H9 (cell line): ENCODE measurements at regions not wholly inside any gene's neighbourhood (a gene's known extent, or its start where the extent isn't known, plus 50 kb on each side); places are given as distances from the start of the nearest gene placed in this dataset.

Source experiments
- DNase-seq: peaks from one replicate; pipeline ENCODE4 v3.0.0-alpha.2; 2017
- H2AFZ ChIP-seq: one replicate; pipeline ENCODE4 v1.6.1; 2013; ENCODE audit warnings: mild to moderate bottlenecking, low read length, control low read depth, moderate library complexity
- H2AK5ac ChIP-seq: 2 replicates; pipeline ENCODE4 v1.6.1; 2013; ENCODE audit warnings: low read length, control low read depth, mixed read lengths; ENCODE audit not compliant: insufficient read length
- H2BK120ac ChIP-seq: one replicate; pipeline ENCODE4 v1.6.1; 2013; ENCODE audit warnings: low read depth, mild to moderate bottlenecking, low read length, control low read depth, inconsistent platforms; ENCODE audit not compliant: poor library complexity, severe bottlenecking
- H2BK12ac ChIP-seq: 2 replicates; pipeline ENCODE4 v1.6.1; 2013; ENCODE audit warnings: low read length, control low read depth, mixed read lengths, low read depth; ENCODE audit not compliant: insufficient read length
- H2BK15ac ChIP-seq: 2 replicates; pipeline ENCODE4 v1.6.1; 2013; ENCODE audit warnings: low read depth, low read length, control low read depth
- H2BK20ac ChIP-seq: one replicate; pipeline ENCODE4 v1.6.1; 2013; ENCODE audit warnings: low read depth, mild to moderate bottlenecking, low read length, control low read depth, inconsistent platforms; ENCODE audit not compliant: poor library complexity, severe bottlenecking
- H2BK5ac ChIP-seq: 2 replicates; pipeline ENCODE4 v1.6.1; 2013; ENCODE audit warnings: low read length, control low read depth, mixed read lengths; ENCODE audit not compliant: insufficient read length
- H3K14ac ChIP-seq: 2 replicates; pipeline ENCODE4 v1.6.1; 2013; ENCODE audit warnings: low read length, control low read depth; ENCODE audit not compliant: insufficient read depth
- H3K18ac ChIP-seq: 2 replicates; pipeline ENCODE4 v1.6.1; 2013; ENCODE audit warnings: low read depth, mild to moderate bottlenecking, mixed read lengths, low read length, control low read depth; ENCODE audit not compliant: insufficient read length
- H3K23ac ChIP-seq: 2 replicates; pipeline ENCODE4 v1.6.1; 2013; ENCODE audit warnings: low read length, control low read depth, mixed read lengths, low read depth; ENCODE audit not compliant: insufficient read length
- H3K23me2 ChIP-seq: 2 replicates; pipeline ENCODE4 v1.6.1; 2013; ENCODE audit warnings: low read depth, mild to moderate bottlenecking, mixed read lengths, low read length, control low read depth; ENCODE audit not compliant: insufficient read length, poor library complexity, severe bottlenecking
- H3K27ac ChIP-seq: 2 replicates; pipeline ENCODE4 v1.5.1; 2013; ENCODE audit warnings: low read length, control low read depth, mixed read lengths, low read depth; ENCODE audit not compliant: insufficient read length
- H3K27me3 ChIP-seq: 2 replicates; pipeline ENCODE4 v1.6.1; 2013; ENCODE audit warnings: low read length, control low read depth, inconsistent platforms; ENCODE audit not compliant: insufficient read depth
- H3K4ac ChIP-seq: 2 replicates; pipeline ENCODE4 v1.6.1; 2013; ENCODE audit warnings: low read depth, mild to moderate bottlenecking, control low read depth, inconsistent platforms, low read length, moderate library complexity
- H3K4me1 ChIP-seq: 2 replicates; pipeline ENCODE4 v1.6.1; 2013; ENCODE audit warnings: low read length, control low read depth, inconsistent platforms; ENCODE audit not compliant: insufficient read depth
- H3K4me2 ChIP-seq: 2 replicates; pipeline ENCODE4 v1.6.1; 2013; ENCODE audit warnings: low read length, control low read depth, mixed read lengths; ENCODE audit not compliant: insufficient read length, insufficient read depth
- H3K56ac ChIP-seq: 2 replicates; pipeline ENCODE4 v1.6.1; 2013; ENCODE audit warnings: low read depth, mild to moderate bottlenecking, mixed read lengths, low read length, control low read depth; ENCODE audit not compliant: insufficient read length
- H3K79me1 ChIP-seq: 2 replicates; pipeline ENCODE4 v1.6.1; 2013; ENCODE audit warnings: low read depth, mild to moderate bottlenecking, moderate library complexity, low read length, control low read depth, inconsistent platforms; ENCODE audit not compliant: insufficient read depth, poor library complexity, severe bottlenecking
- H3K79me2 ChIP-seq: 2 replicates; pipeline ENCODE4 v1.6.1; 2013; ENCODE audit warnings: low read length, control low read depth, inconsistent platforms; ENCODE audit not compliant: insufficient read depth
- H3K9ac ChIP-seq: 2 replicates; pipeline ENCODE4 v1.6.1; 2013; ENCODE audit warnings: low read length, control low read depth, mixed read lengths; ENCODE audit not compliant: insufficient read length; ENCODE audit errors: extremely low read depth
- H3K9me3 ChIP-seq: one replicate; pipeline ENCODE4 v1.6.1; 2013; ENCODE audit warnings: low read depth, low read length, inconsistent platforms; ENCODE audit not compliant: control insufficient read depth
- H3T11ph ChIP-seq: one replicate; pipeline ENCODE4 v1.6.1; 2013; ENCODE audit warnings: mild to moderate bottlenecking, low read length, control low read depth, inconsistent platforms
- H4K20me1 ChIP-seq: one replicate; pipeline ENCODE4 v1.6.1; 2013; ENCODE audit not compliant: control insufficient read depth, insufficient read length, insufficient read depth
- H4K5ac ChIP-seq: 2 replicates; pipeline ENCODE4 v1.6.1; 2013; ENCODE audit warnings: low read depth, mild to moderate bottlenecking, mixed read lengths, low read length, control low read depth; ENCODE audit not compliant: insufficient read length
- H4K8ac ChIP-seq: replicated peaks from 2 replicates; pipeline ENCODE4 v1.6.1; 2013; ENCODE audit warnings: low read length, control low read depth, mixed read lengths, low read depth; ENCODE audit not compliant: insufficient read length
- H4K91ac ChIP-seq: 2 replicates; pipeline ENCODE4 v1.6.1; 2013; ENCODE audit warnings: low read depth, mild to moderate bottlenecking, moderate library complexity, mixed read lengths, low read length, control low read depth; ENCODE audit not compliant: insufficient read length
- H3K27ac Mint-ChIP-seq, 3 experiments: 2 replicates in 2 of 3; 3 replicates in 1 of 3; pipeline ENCODE4 v1.8.0; 2020 to 2021; ENCODE audit warnings: mixed read lengths in 3 of 3, mild to moderate bottlenecking in 1 of 3, moderate library complexity in 1 of 3
- H3K27me3 Mint-ChIP-seq: 2 replicates; pipeline ENCODE4 v1.8.0; 2021; ENCODE audit warnings: low read depth, mild to moderate bottlenecking, moderate library complexity, mixed read lengths
- H3K36me3 Mint-ChIP-seq, 3 experiments: 2 replicates in 2 of 3; 3 replicates in 1 of 3; pipeline ENCODE4 v1.8.0; 2020 to 2021; ENCODE audit warnings: low read depth in 3 of 3, mixed read lengths in 3 of 3; ENCODE audit not compliant: insufficient read depth in 1 of 3
- H3K4me1 Mint-ChIP-seq, 2 experiments: 2 replicates each; pipeline ENCODE4 v1.8.0; 2020; ENCODE audit warnings: mixed read lengths in 2 of 2
- H3K4me3 Mint-ChIP-seq, 2 experiments: 2 replicates in 1 of 2; 3 replicates in 1 of 2; pipeline ENCODE4 v1.8.0; 2020 to 2021; ENCODE audit warnings: mild to moderate bottlenecking in 2 of 2, mixed read lengths in 2 of 2, moderate library complexity in 1 of 2
- H3K9me3 Mint-ChIP-seq, 2 experiments: 2 replicates in 1 of 2; 3 replicates in 1 of 2; pipeline ENCODE4 v1.8.0; 2020; ENCODE audit warnings: mild to moderate bottlenecking in 2 of 2, mixed read lengths in 2 of 2, moderate library complexity in 1 of 2
- WGBS: extraction: QIAGEN DNeasy Blood & Tissue Kit; methylation state at CpG from one replicate; pipeline ENCODE4 v1.1.7; 2013; ENCODE audit warnings: missing lambda C conversion rate, low lambda C conversion rate, mixed read lengths; ENCODE audit not compliant: insufficient read length; ENCODE audit errors: extremely low coverage; 5-methylcytosine and 5-hydroxymethylcytosine counted together
- TF ChIP-seq, protein P1 (sequence below): fragments of 200-600 bp; sonication (generic); conservative IDR thresholded peaks from 3 replicates; pipeline ENCODE4 v1.8.0; 2021; ENCODE audit warnings: antibody characterized with exemption, mild to moderate bottlenecking

DNA sequence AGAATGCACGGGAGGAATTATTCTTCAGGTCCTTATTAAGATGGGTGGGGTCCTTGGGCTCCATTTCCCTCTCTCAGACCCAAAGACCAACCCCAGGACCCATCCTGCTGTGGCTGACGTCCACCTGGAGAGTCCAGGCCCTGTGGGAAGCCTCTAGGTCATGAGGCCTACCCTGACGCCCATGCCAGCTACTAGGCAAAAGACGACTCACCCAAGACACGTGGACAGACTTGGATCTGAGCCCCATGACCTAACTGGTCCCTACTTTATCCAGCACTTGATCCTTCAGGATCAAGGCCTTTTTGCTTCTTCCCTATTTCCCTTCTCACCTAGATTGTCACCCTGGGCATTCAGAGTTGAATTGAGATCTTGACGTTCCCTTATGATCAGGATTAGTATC, 56.0 kb upstream of the CASZ1 start:
- no peak overlapping the region for H3K56ac ChIP-seq
- Mint-ChIP-seq H3K27me3 (peaks cover 9% of the 10 kb centered on the region), H3K9me3 (peaks cover 5% of the 10 kb centered on the region in 2 experiments), H3K4me1 (0 out of 4 replicates have a peak, but pooled peaks cover 0 to 8% of the 10 kb centered on the region in 2 experiments), H3K4me3 (no peak overlapping the region), H3K27ac (no peak overlapping the region), H3K36me3 (peaks cover 0 to 6% (median 3%) of the 10 kb centered on the region in 3 experiments; a peak in 4 of 7 replicates)
- WGBS: no CpG with 5 or more reads among the region's 6 CpGs
- no peak overlapping the region for H2BK12ac ChIP-seq
- no peak overlapping the region for H3K23ac ChIP-seq
- no peaks in the 10 kb centered on the region for H3K23me2 ChIP-seq
- H3K14ac ChIP-seq: no peak overlapping the region
- no peak overlapping the region for H4K5ac ChIP-seq
- H3K27ac ChIP-seq: no peak overlapping the region
- H3K4me1 ChIP-seq: no peaks in the 10 kb centered on the region
- H4K8ac ChIP-seq: no peak overlapping the region
- H3K27me3 ChIP-seq: no peaks in the 10 kb centered on the region
- no peak overlapping the region for H2BK20ac ChIP-seq
- no peak overlapping the region for H3K4me2 ChIP-seq
- no peak overlapping the region for H4K91ac ChIP-seq
- no peak overlapping the region for H3K18ac ChIP-seq
- H2BK5ac ChIP-seq: no peak overlapping the region
- TF ChIP-seq, protein P1, sequence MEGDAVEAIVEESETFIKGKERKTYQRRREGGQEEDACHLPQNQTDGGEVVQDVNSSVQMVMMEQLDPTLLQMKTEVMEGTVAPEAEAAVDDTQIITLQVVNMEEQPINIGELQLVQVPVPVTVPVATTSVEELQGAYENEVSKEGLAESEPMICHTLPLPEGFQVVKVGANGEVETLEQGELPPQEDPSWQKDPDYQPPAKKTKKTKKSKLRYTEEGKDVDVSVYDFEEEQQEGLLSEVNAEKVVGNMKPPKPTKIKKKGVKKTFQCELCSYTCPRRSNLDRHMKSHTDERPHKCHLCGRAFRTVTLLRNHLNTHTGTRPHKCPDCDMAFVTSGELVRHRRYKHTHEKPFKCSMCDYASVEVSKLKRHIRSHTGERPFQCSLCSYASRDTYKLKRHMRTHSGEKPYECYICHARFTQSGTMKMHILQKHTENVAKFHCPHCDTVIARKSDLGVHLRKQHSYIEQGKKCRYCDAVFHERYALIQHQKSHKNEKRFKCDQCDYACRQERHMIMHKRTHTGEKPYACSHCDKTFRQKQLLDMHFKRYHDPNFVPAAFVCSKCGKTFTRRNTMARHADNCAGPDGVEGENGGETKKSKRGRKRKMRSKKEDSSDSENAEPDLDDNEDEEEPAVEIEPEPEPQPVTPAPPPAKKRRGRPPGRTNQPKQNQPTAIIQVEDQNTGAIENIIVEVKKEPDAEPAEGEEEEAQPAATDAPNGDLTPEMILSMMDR: no peak
- H3K9ac ChIP-seq: no peak overlapping the region
- H3K9me3 ChIP-seq: no peaks in the 10 kb centered on the region
- no peak overlapping the region for H2BK120ac ChIP-seq
- no peaks in the 10 kb centered on the region for H3K79me2 ChIP-seq
- no peak overlapping the region for H2BK15ac ChIP-seq
- no peaks in the 10 kb centered on the region for H4K20me1 ChIP-seq
- no peak overlapping the region for H2AK5ac ChIP-seq
- no peak overlapping the region for H3K4ac ChIP-seq
- H3K79me1 ChIP-seq: no peaks in the 10 kb centered on the region
- no peak overlapping the region for H3T11ph ChIP-seq
- no peak for DNase-seq
- no peak overlapping the region for H2AFZ ChIP-seq
